GM13976 (cell line): ENCODE measurements at regions not wholly inside any gene's neighbourhood (a gene's known extent, or its start where the extent isn't known, plus 50 kb on each side); places are given as distances from the start of the nearest gene placed in this dataset.

Source experiments
- DNase-seq: peaks from one replicate; pipeline ENCODE4 v3.0.0; 2012; ENCODE audit warnings: low spot score
- in situ Hi-C: fragments of 300-500 bp; cut with MboI; formaldehyde crosslinking; loops from one replicate; pipeline ENCODE4 v1.12.0; 2022; ENCODE audit warnings: low sequenced_read_pairs, mixed read lengths, inconsistent platforms; ENCODE audit not compliant: unreplicated experiment
- TF ChIP-seq, protein P1 (sequence below): IDR thresholded peaks from 2 replicates; pipeline ENCODE4 v1.5.1; 2012; ENCODE audit warnings: borderline replicate concordance, mild to moderate bottlenecking; ENCODE audit not compliant: insufficient read depth; ENCODE audit errors: extremely low read depth, missing control alignments, control extremely low read depth

DNA sequence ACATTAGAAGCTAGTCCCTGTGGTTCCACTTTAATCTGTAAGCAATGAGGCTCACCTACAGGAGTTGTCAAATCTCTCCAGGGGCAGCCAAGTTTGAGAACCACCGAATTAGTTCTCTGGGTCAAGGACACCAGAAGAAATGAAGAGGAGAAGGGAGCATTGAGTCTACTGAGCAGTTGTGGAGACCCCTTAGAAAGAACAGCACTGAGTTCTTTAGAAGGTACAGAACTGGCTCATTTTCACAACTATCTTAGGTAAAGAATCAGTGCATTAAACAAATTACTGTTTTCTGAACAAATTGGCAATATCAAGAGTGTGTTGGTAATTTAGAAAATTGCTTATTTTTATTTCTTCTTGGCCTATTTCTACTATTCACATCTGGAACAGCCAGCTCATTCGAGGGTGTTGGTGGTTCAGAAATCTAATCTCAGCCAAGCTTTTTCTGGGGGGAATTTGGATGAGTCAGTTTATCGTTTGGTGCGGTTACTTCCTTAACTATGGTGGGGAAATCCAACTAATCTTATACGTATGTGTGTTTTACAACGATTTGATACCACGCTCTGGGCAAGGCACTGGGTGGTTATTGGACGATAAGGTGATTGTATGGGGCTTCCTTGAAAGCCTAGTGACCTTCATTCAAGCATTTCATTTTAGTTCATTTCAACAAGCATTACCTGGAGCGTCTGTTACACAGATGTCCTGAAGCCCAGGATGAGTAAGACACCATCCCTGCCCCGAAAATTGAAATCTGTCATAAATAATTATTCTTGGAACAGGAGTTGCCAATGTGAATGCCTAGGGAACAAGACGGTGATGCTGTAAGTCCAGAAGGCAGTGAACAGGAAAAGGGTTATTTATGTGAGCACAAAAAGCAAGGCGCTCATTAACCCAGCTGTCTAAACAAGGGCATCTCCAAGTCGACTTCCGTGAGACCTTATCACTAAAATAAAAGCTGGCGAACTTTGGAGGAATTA is 52.0 kb upstream of the TMPRSS2 start:
- in situ Hi-C loops, result no loop called here
- DNase-seq, result peak; percentile 55
- TF ChIP-seq, protein P1, sequence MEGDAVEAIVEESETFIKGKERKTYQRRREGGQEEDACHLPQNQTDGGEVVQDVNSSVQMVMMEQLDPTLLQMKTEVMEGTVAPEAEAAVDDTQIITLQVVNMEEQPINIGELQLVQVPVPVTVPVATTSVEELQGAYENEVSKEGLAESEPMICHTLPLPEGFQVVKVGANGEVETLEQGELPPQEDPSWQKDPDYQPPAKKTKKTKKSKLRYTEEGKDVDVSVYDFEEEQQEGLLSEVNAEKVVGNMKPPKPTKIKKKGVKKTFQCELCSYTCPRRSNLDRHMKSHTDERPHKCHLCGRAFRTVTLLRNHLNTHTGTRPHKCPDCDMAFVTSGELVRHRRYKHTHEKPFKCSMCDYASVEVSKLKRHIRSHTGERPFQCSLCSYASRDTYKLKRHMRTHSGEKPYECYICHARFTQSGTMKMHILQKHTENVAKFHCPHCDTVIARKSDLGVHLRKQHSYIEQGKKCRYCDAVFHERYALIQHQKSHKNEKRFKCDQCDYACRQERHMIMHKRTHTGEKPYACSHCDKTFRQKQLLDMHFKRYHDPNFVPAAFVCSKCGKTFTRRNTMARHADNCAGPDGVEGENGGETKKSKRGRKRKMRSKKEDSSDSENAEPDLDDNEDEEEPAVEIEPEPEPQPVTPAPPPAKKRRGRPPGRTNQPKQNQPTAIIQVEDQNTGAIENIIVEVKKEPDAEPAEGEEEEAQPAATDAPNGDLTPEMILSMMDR, result no peak

DNA sequence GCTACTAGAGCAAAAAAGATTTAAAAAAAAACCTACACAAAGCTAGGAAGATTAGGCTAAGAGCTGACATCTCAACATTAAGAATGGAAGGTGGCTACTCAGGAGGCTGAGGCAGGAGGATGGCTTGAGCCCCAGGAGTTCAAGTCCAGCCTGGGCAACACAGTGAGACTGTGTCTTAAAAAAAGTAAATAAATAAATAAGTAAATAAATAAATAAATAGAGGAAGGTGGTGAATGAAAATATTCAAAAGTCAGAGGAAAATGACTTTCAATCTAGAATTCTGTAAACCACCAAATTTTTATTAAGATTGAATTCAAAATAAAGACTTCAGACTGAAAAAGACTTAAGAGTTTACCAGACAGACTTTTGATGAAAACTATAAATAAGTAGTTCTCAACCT is 50.9 kb upstream of the TMPRSS2 start:
- no peak for DNase-seq
- TF ChIP-seq, protein P1, result no peak

DNA sequence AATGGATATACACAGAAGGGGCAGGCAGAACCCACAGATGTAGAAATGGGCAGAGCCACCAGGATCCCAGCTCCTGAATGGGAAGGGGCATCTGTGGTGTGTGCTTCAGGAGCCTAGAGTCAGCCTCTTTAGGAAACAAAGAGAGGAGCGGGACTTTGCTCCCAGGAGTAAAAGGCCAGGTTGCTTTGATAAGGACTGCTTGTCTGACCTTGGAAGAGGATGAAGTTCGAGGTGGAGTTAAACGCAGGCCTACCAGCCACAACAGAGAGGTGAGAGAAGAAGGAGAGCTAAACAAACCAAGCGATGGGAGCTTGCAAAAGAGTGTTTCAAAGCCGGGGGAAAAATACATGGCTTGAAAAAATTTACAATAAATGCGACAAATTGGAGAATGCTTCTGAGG is 49.9 kb upstream of the TMPRSS2 start:
- no peak for DNase-seq
- in situ Hi-C loops, result no loop called here
- TF ChIP-seq, protein P1, result no peak

More for the DNA sequence above, 50.9 kb upstream of the TMPRSS2 start:
- in situ Hi-C loops, result no loop called here
